Ammon's horn (tissue), 1 donor: ENCODE measurements at regions not wholly inside any gene's neighbourhood (a gene's known extent, or its start where the extent isn't known, plus 50 kb on each side); places are given as distances from the start of the nearest gene placed in this dataset.

Experiments
- DNase-seq: peaks from one replicate; pipeline ENCODE4 v3.0.0-alpha.2; 2016; ENCODE audit warnings: low spot score

- DNase-seq: no peak
Observed at GRCh38 chr13:59447031-59447430, 716.7 kb downstream of the DIAPH3 start.

GRCh38 chr13:59447846-59448620, 715.7 kb downstream of the DIAPH3 start:
- no peak for DNase-seq

GRCh38 chr13:59449750-59450149, 714.0 kb downstream of the DIAPH3 start:
- no peak for DNase-seq

- peak; percentile 31 for DNase-seq
Observed at GRCh38 chr13:59450229-59450628, 713.5 kb downstream of the DIAPH3 start.

GRCh38 chr13:59451236-59451635, 712.5 kb downstream of the DIAPH3 start:
- no peak for DNase-seq

GRCh38 chr13:59452189-59452890, 711.4 kb downstream of the DIAPH3 start:
- peak; percentile 53 for DNase-seq

GRCh38 chr13:59458908-59459579, 704.7 kb downstream of the DIAPH3 start:
- DNase-seq: peak; percentile 27

GRCh38 chr13:59459972-59460371, 703.8 kb downstream of the DIAPH3 start:
- DNase-seq: no peak

GRCh38 chr13:59461411-59461810, 702.3 kb downstream of the DIAPH3 start:
- DNase-seq: no peak

GRCh38 chr13:59463023-59463422, 700.7 kb downstream of the DIAPH3 start:
- no peak for DNase-seq

- DNase-seq: no peak
Observed at GRCh38 chr13:59464926-59465325, 698.8 kb downstream of the DIAPH3 start.

- no peak for DNase-seq
Observed at GRCh38 chr13:59468396-59468795, 695.3 kb downstream of the DIAPH3 start.

GRCh38 chr13:59471106-59471505, 692.6 kb downstream of the DIAPH3 start:
- DNase-seq: no peak

- no peak for DNase-seq
Observed at GRCh38 chr13:59472134-59472533, 691.6 kb downstream of the DIAPH3 start.

GRCh38 chr13:59474696-59475095, 689.0 kb downstream of the DIAPH3 start:
- no peak for DNase-seq

- DNase-seq: no peak
Observed at GRCh38 chr13:59475911-59476310, 687.8 kb downstream of the DIAPH3 start.

GRCh38 chr13:59476366-59476765, 687.4 kb downstream of the DIAPH3 start:
- DNase-seq: no peak

- no peak for DNase-seq
Observed at GRCh38 chr13:59477011-59477410, 686.7 kb downstream of the DIAPH3 start.

GRCh38 chr13:59478908-59479307, 684.8 kb downstream of the DIAPH3 start:
- no peak for DNase-seq

- no peak for DNase-seq
Observed at GRCh38 chr13:59479629-59480028, 684.1 kb downstream of the DIAPH3 start.

- DNase-seq: no peak
Observed at GRCh38 chr13:59480396-59481259, 683.1 kb downstream of the DIAPH3 start.
